Skeletal muscle cell (primary cell): ENCODE measurements at regions not wholly inside any gene's neighbourhood (a gene's known extent, or its start where the extent isn't known, plus 50 kb on each side); places are given as distances from the start of the nearest gene placed in this dataset.
"Not testable (repeated sequence)": the region's sequence is repeated elsewhere in the genome, so short reads cannot be mapped to it uniquely, and the experiment has no call there.

Source experiments
- DNase-seq: peaks from one replicate; pipeline ENCODE4 v3.0.0-alpha.2; 2010; ENCODE audit warnings: low read depth
- H3K4me3 ChIP-seq: 2 replicates; pipeline ENCODE4 v1.5.1; 2011; ENCODE audit warnings: low read depth, mild to moderate bottlenecking, control low read depth, low read length, moderate library complexity

DNA sequence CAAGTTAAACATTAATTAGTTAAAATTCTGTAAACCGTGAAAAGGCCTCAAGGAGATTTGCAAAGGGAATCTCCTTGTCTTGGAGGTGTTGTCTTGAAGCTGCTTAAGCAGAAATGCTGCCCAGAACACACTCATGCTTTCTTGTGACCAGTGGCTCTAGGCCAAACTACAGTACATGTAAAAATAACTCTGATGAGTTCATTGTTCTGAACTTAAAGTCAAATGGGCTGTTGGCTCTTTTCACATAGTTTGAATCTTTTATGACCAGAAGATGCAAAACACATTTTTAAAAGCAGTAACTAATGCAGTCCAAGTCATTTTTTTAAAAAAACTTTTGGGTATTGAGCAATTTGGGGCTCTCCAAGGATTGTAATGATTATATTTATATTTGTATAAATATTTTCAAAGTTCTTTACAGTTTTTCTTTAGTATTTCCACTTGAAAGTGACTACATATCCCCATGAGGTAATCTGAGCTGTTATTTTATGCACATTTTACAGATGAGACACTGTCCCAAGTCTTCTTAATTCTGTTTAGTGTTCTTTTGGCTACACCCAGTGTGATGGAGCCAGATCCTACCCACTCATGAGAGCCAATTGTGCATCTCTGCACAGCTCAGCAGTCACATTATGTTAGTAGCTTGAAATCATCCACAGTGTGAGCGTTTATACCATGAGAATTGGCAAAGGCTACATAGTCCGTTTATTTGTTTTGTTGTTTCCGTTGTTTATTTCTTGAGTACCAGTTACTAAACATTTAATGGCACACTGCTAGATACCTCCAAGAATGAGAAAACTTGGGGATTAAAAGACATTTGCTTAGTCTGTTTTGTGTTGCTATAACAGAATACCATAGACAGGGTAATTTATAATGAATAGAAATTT, 112.8 kb upstream of the ATXN3L start:
- peak; percentile 90 for DNase-seq
- no peak overlapping the region for H3K4me3 ChIP-seq

GRCh38 chrX:13430136-13430827, 110.4 kb upstream of the ATXN3L start:
- no peak for DNase-seq
- no peak overlapping the region for H3K4me3 ChIP-seq

- peak; percentile 85 for DNase-seq
- H3K4me3 ChIP-seq: no peak overlapping the region
Observed at GRCh38 chrX:13428053-13428786, 108.4 kb upstream of the ATXN3L start.

DNA sequence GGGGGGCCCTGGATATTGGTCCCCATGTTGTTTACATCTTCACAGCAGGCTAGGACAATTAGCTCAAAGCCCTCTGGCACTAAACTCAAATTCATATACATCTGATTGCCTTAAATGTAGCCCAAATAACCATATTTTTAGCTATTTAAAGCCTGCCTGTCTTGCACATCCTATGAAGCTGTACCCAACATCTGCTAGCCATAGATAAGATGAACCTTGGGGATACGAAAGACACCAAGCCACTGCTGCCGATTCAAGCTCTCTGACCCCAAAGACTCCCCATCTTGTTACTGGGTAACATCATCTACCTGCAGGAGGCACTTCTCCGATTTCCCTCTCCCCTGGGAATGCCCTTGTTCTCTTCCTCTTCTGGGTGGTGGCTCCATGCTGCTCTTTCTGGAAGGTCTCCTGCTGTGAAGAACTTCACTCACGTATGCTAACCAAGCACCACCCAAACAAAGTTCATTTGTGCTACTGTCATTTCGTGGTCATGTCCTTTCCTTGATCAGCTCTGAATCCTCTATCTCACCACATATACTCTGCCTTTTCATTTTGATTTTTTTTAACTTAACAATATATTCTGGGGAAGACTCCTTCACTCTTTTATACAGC, 107.7 kb upstream of the ATXN3L start:
- H3K4me3 ChIP-seq: no peak overlapping the region
- no peak for DNase-seq

DNA sequence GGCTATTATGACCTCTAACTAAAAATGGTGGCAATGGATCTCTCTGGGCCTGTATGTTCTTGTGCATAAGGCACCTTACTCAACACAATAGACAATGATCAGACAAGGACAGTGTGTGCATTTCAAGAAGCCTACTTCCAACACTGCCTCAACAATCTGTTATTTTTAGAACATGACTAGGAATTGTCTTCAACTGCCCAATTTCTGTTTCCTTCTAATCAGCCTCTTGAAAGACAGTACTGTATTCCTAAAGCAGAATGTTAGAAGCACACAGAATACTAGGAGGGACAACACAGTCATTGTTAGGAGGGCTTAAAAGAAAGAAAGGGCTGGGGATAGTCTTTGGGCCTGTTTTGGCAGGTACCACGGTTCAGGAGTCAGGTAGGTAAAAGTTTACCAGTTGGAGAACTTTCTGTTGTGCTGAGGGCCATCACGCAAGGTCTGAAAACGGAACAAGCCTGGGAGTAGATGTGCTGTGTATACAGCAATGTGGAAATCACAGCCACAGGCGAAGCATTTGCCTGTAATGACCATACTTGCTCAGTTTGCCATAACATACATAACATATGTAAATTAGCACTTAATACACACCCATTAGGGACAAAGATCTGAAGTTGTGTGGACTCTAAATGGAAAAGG, 100.8 kb upstream of the ATXN3L start:
- DNase-seq: no peak

GRCh38 chrX:13419918-13420317, 100.1 kb upstream of the ATXN3L start:
- H3K4me3 ChIP-seq: no peak overlapping the region
- no peak for DNase-seq

More for the DNA sequence above, 100.8 kb upstream of the ATXN3L start:
- no peak overlapping the region for H3K4me3 ChIP-seq

- DNase-seq: no peak
Observed at GRCh38 chrX:13419276-13419675, 99.4 kb upstream of the ATXN3L start.

GRCh38 chrX:13418126-13419097, 98.6 kb upstream of the ATXN3L start:
- no peak for DNase-seq
- no peak overlapping the region for H3K4me3 ChIP-seq

More at GRCh38 chrX:13419276-13419675, 99.4 kb upstream of the ATXN3L start:
- H3K4me3 ChIP-seq: no peak overlapping the region

- H3K4me3 ChIP-seq: no peak overlapping the region
- no peak for DNase-seq
Observed at GRCh38 chrX:13415509-13415908, 95.7 kb upstream of the ATXN3L start.

DNA sequence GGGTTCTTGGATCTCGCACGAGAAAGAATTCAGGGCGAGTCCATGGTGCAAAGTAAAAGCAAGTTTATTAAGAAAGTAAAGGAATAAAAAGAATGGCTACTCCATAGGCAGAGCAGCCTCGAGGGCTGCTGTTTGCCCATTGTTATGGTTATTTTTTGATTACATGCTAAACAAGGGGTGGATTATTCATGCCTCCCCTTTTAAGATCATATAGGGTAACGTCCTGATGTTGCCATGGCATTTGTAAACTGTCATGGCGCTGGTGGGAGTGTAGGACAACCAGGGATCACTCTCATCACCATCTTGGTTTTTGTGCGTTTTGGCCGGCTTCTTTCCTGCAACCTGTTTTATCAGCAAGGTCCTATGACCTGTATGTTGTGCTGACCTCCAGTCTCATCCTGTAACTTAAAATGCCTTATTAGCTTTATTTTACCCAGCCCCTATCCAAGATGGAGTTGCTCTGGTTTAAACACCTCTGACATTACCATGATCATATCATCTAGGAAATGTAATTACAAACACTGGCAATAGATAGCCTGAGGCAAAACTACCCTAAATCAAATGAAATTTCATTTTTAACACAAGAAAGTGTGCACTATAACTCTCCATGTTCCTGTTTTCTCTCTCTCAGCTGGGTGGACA, 94.3 kb upstream of the ATXN3L start:
- no peak overlapping the region for H3K4me3 ChIP-seq
- DNase-seq: no peak

GRCh38 chrX:13412208-13412600, 92.4 kb upstream of the ATXN3L start:
- DNase-seq: no peak
- H3K4me3 ChIP-seq: no peak overlapping the region

- DNase-seq: no peak
- H3K4me3 ChIP-seq: no peak overlapping the region
Observed at GRCh38 chrX:13411496-13412207, 91.8 kb upstream of the ATXN3L start.

GRCh38 chrX:13408599-13408998, 88.7 kb upstream of the ATXN3L start:
- H3K4me3 ChIP-seq, DNase-seq: not testable (repeated sequence)

GRCh38 chrX:13404777-13405176, 84.9 kb upstream of the ATXN3L start:
- not testable (repeated sequence) for H3K4me3 ChIP-seq, DNase-seq

GRCh38 chrX:13404364-13404763, 84.5 kb upstream of the ATXN3L start:
- H3K4me3 ChIP-seq: no peak overlapping the region
- no peak for DNase-seq

GRCh38 chrX:13401724-13402123, 81.9 kb upstream of the ATXN3L start:
- H3K4me3 ChIP-seq: no peak overlapping the region
- no peak for DNase-seq

DNA sequence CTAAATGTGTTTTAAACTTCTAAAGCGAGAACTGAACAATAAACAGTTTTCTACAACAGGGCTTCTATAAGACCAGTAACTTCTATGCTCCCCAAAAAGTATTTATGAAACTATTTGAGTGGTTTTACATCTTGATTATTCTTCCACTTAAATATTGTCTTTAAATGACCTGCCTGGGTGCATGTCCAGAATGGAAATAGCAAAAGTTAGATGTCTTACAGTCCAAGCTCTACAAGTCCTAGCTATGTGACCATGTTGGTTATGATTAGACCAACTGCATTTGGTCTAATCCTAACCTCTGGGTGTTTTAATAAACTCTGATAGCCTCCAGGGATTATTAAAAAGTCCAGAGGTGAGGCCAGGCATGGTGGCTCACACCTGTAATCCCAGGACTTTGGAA, 79.0 kb upstream of the ATXN3L start:
- no peak for DNase-seq
- no peak overlapping the region for H3K4me3 ChIP-seq
